Transverse colon (tissue), 4 donors: ENCODE measurements at regions not wholly inside any gene's neighbourhood (a gene's known extent, or its start where the extent isn't known, plus 50 kb on each side); places are given as distances from the start of the nearest gene placed in this dataset.
"Not testable (repeated sequence)": the region's sequence is repeated elsewhere in the genome, so short reads cannot be mapped to it uniquely, and the experiment has no call there.

Source experiments
- CTCF ChIP-seq, 5 experiments: fragments of 200-600 bp in 3 of 5; fragments of 450-650 bp in 2 of 5; sonication (generic) in 3 of 5; IDR thresholded peaks; 1 replicate in 2 of 5; 2 replicates in 3 of 5; pipeline ENCODE4 v1.5.1; 2016 to 2017; ENCODE audit warnings: antibody characterized with exemption in 5 of 5, inconsistent platforms in 3 of 5, mild to moderate bottlenecking in 2 of 5, moderate library complexity in 1 of 5
- EP300 ChIP-seq: sonication (generic); formaldehyde crosslinking; IDR thresholded peaks from one replicate; pipeline ENCODE4 v1.6.1; 2017; ENCODE audit warnings: antibody characterized with exemption, low read depth
- POLR2A ChIP-seq: fragments of 450-650 bp; IDR thresholded peaks from one replicate; pipeline ENCODE4 v1.6.1; 2016; ENCODE audit warnings: antibody characterized with exemption, mild to moderate bottlenecking, moderate library complexity
- POLR2AphosphoS5 ChIP-seq, 3 donors: sonication (generic); formaldehyde crosslinking; IDR thresholded peaks; one replicate each; pipeline ENCODE4 v1.6.1; 2016; ENCODE audit warnings: antibody characterized with exemption in 3 of 3

GRCh38 chr16:21543151-21543836, 56.1 kb upstream of the METTL9 start:
- not testable (repeated sequence) for TF ChIP-seq CTCF (IDR thresholded peaks at IDR 0.05); POLR2A; EP300; POLR2AphosphoS5 (IDR thresholded peaks at IDR 0.05)
